ENCODE measurements at regions not wholly inside any gene's neighbourhood (a gene's known extent, or its start where the extent isn't known, plus 50 kb on each side); places are given as distances from the start of the nearest gene placed in this dataset.

- TF ChIP-seq EZH2phosphoT487 (IDR thresholded peaks at IDR 0.05; ENCODE audit: low read depth, severe bottlenecking, unreplicated experiment): no peak
- TF ChIP-seq, protein P1, sequence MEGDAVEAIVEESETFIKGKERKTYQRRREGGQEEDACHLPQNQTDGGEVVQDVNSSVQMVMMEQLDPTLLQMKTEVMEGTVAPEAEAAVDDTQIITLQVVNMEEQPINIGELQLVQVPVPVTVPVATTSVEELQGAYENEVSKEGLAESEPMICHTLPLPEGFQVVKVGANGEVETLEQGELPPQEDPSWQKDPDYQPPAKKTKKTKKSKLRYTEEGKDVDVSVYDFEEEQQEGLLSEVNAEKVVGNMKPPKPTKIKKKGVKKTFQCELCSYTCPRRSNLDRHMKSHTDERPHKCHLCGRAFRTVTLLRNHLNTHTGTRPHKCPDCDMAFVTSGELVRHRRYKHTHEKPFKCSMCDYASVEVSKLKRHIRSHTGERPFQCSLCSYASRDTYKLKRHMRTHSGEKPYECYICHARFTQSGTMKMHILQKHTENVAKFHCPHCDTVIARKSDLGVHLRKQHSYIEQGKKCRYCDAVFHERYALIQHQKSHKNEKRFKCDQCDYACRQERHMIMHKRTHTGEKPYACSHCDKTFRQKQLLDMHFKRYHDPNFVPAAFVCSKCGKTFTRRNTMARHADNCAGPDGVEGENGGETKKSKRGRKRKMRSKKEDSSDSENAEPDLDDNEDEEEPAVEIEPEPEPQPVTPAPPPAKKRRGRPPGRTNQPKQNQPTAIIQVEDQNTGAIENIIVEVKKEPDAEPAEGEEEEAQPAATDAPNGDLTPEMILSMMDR (IDR thresholded peaks at IDR 0.05; ENCODE audit: poor library complexity): no peak
- TF ChIP-seq EZH2 (IDR thresholded peaks at IDR 0.05; ENCODE audit: borderline replicate concordance): no peak
Observed at GRCh38 chr21:27423906-27424595, 457.2 kb upstream of the ADAMTS5 start.
